Vagina (tissue), 2 donors: ENCODE measurements at regions not wholly inside any gene's neighbourhood (a gene's known extent, or its start where the extent isn't known, plus 50 kb on each side); places are given as distances from the start of the nearest gene placed in this dataset.

Experiments used
- DNase-seq, 2 donors: peaks; one replicate each; pipeline ENCODE4 v3.0.0-alpha.2; 2017; ENCODE audit errors: extremely low spot score in 2 of 2
- H3K27ac ChIP-seq: fragments of 200-600 bp; sonication (generic); one replicate; pipeline ENCODE4 v1.5.1; 2019
- H3K27me3 ChIP-seq: fragments of 200-600 bp; sonication (generic); one replicate; pipeline ENCODE4 v1.5.1; 2019
- H3K36me3 ChIP-seq, 2 donors: fragments of 200-600 bp; sonication (generic); one replicate each; pipeline ENCODE4 v1.5.1; 2017 to 2019
- H3K4me1 ChIP-seq: fragments of 200-600 bp; sonication (generic); one replicate; pipeline ENCODE4 v1.5.1; 2019
- H3K4me3 ChIP-seq, 2 donors: fragments of 200-600 bp; sonication (generic); 1 replicate in 1 of 2; 2 replicates in 1 of 2; pipeline ENCODE4 v1.5.1; 2016 to 2019
- H3K9me3 ChIP-seq: fragments of 200-600 bp; sonication (generic); one replicate; pipeline ENCODE4 v1.5.1; 2019
- POLR2A ChIP-seq, 2 donors: fragments of 450-650 bp; IDR thresholded peaks; one replicate each; pipeline ENCODE4 v1.6.1; 2017; ENCODE audit warnings: antibody characterized with exemption in 2 of 2, mild to moderate bottlenecking in 2 of 2, moderate library complexity in 2 of 2
- POLR2AphosphoS5 ChIP-seq, 2 donors: sonication (generic); formaldehyde crosslinking; IDR thresholded peaks; one replicate each; pipeline ENCODE4 v1.9.0; 2017; ENCODE audit warnings: antibody characterized with exemption in 2 of 2, mild to moderate bottlenecking in 2 of 2, low read depth in 1 of 2; ENCODE audit not compliant: insufficient read depth in 1 of 2
- intact Hi-C: fragments of 100-400 bp; cut with DNase I; formaldehyde crosslinking; loops from one replicate; pipeline ENCODE4 v1.15.1; 2023
- TF ChIP-seq, protein P1 (sequence below), 3 experiments: fragments of 450-650 bp in 2 of 3; fragments of 200-600 bp in 1 of 3; sonication (generic) in 1 of 3; IDR thresholded peaks; one replicate each; pipeline ENCODE4 v1.5.1; 2017 to 2019; ENCODE audit warnings: antibody characterized with exemption in 3 of 3, mild to moderate bottlenecking in 2 of 3, moderate library complexity in 2 of 3

GRCh38 chr3:110165370-110165743, 828.0 kb upstream of the DPPA4 start:
- H3K4me3 ChIP-seq, result no peak overlapping the region
- intact Hi-C loops, result no loop called here
- H3K27me3 ChIP-seq, result no peaks in the 10 kb centered on the region
- no peak for DNase-seq
- H3K36me3 ChIP-seq, result no peaks in the 10 kb centered on the region
- H3K9me3 ChIP-seq, result no peaks in the 10 kb centered on the region
- TF ChIP-seq, protein P1, sequence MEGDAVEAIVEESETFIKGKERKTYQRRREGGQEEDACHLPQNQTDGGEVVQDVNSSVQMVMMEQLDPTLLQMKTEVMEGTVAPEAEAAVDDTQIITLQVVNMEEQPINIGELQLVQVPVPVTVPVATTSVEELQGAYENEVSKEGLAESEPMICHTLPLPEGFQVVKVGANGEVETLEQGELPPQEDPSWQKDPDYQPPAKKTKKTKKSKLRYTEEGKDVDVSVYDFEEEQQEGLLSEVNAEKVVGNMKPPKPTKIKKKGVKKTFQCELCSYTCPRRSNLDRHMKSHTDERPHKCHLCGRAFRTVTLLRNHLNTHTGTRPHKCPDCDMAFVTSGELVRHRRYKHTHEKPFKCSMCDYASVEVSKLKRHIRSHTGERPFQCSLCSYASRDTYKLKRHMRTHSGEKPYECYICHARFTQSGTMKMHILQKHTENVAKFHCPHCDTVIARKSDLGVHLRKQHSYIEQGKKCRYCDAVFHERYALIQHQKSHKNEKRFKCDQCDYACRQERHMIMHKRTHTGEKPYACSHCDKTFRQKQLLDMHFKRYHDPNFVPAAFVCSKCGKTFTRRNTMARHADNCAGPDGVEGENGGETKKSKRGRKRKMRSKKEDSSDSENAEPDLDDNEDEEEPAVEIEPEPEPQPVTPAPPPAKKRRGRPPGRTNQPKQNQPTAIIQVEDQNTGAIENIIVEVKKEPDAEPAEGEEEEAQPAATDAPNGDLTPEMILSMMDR (IDR thresholded peaks at IDR 0.05), result no peak
- TF ChIP-seq POLR2A (IDR thresholded peaks at IDR 0.05), result no peak
- no peaks in the 10 kb centered on the region for H3K4me1 ChIP-seq
- no peak overlapping the region for H3K27ac ChIP-seq

GRCh38 chr3:110165753-110166152, 828.4 kb upstream of the DPPA4 start:
- Histone ChIP-seq H3K4me3 (no peak overlapping the region), H3K36me3 (no peaks in the 10 kb centered on the region), H3K9me3 (no peaks in the 10 kb centered on the region), H3K27me3 (no peaks in the 10 kb centered on the region), H3K27ac (no peak overlapping the region), H3K4me1 (no peaks in the 10 kb centered on the region)
- no peak for DNase-seq
- intact Hi-C loops, result no loop called here
- TF ChIP-seq, protein P1 (IDR thresholded peaks at IDR 0.05), result no peak
- TF ChIP-seq POLR2A (IDR thresholded peaks at IDR 0.05), result no peak

GRCh38 chr3:110166791-110167190, 829.4 kb upstream of the DPPA4 start:
- Histone ChIP-seq H3K4me3 (no peak overlapping the region), H3K27me3 (no peaks in the 10 kb centered on the region), H3K27ac (no peak overlapping the region), H3K9me3 (no peaks in the 10 kb centered on the region), H3K36me3 (no peaks in the 10 kb centered on the region), H3K4me1 (no peaks in the 10 kb centered on the region)
- DNase-seq, result no peak
- intact Hi-C loops, result no loop called here
- TF ChIP-seq POLR2A (IDR thresholded peaks at IDR 0.05) (no peak), POLR2AphosphoS5 (IDR thresholded peaks at IDR 0.05; ENCODE audit: insufficient read depth in 1 of 2, low read depth in 1 of 2) (no peak)
- TF ChIP-seq, protein P1 (IDR thresholded peaks at IDR 0.05), result no peak

- Histone ChIP-seq H3K36me3 (no peaks in the 10 kb centered on the region), H3K27me3 (no peaks in the 10 kb centered on the region), H3K9me3 (no peaks in the 10 kb centered on the region), H3K27ac (no peak overlapping the region), H3K4me1 (no peaks in the 10 kb centered on the region), H3K4me3 (no peak overlapping the region)
- TF ChIP-seq, protein P1 (IDR thresholded peaks at IDR 0.05), result no peak
- no peak for TF ChIP-seq POLR2AphosphoS5 (IDR thresholded peaks at IDR 0.05; ENCODE audit: insufficient read depth in 1 of 2, low read depth in 1 of 2)
- TF ChIP-seq POLR2A (IDR thresholded peaks at IDR 0.05), result no peak
- intact Hi-C loops, result no loop called here
- no peak for DNase-seq
These were observed 837.6 kb upstream of the DPPA4 start for GRCh38 chr3:110174908-110175307.

DNA sequence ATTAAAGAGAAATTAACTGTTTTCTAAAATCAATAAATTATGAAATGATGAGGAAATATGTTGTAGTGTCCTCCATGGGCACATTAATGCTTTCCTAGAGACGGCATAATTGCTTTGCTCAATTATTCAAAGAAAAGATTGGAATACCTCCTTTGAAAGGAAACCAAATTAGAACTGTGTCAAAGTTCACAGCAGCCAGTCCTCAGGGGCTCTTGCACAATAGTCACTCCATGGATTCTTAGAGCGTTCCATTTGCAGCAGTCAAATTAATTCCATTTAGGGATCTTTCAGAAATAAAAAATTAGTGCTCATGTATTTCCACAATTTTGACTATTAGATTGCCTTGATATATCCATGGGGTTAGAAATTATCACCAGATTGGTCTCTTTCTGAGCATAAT, 841.6 kb upstream of the DPPA4 start:
- intact Hi-C loops, result no loop called here
- H3K27ac ChIP-seq, result no peak overlapping the region
- TF ChIP-seq, protein P1 (IDR thresholded peaks at IDR 0.05), result no peak
- TF ChIP-seq POLR2A (IDR thresholded peaks at IDR 0.05) (no peak), POLR2AphosphoS5 (IDR thresholded peaks at IDR 0.05; ENCODE audit: insufficient read depth in 1 of 2, low read depth in 1 of 2) (no peak)

More for the DNA sequence above, 841.6 kb upstream of the DPPA4 start:
- no peaks in the 10 kb centered on the region for H3K4me1 ChIP-seq
- H3K27me3 ChIP-seq, result no peaks in the 10 kb centered on the region
- no peak for DNase-seq
- H3K36me3 ChIP-seq, result no peaks in the 10 kb centered on the region
- no peak overlapping the region for H3K4me3 ChIP-seq
- H3K9me3 ChIP-seq, result no peaks in the 10 kb centered on the region
